Vagina (tissue), 2 donors: ENCODE measurements at regions not wholly inside any gene's neighbourhood (a gene's known extent, or its start where the extent isn't known, plus 50 kb on each side); places are given as distances from the start of the nearest gene placed in this dataset.
"Not testable (repeated sequence)": the region's sequence is repeated elsewhere in the genome, so short reads cannot be mapped to it uniquely, and the experiment has no call there.

Source experiments
- DNase-seq, 2 donors: peaks; one replicate each; pipeline ENCODE4 v3.0.0-alpha.2; 2017; ENCODE audit errors: extremely low spot score in 2 of 2
- H3K27ac ChIP-seq: fragments of 200-600 bp; sonication (generic); one replicate; pipeline ENCODE4 v1.5.1; 2019
- H3K27me3 ChIP-seq: fragments of 200-600 bp; sonication (generic); one replicate; pipeline ENCODE4 v1.5.1; 2019
- H3K36me3 ChIP-seq, 2 donors: fragments of 200-600 bp; sonication (generic); one replicate each; pipeline ENCODE4 v1.5.1; 2017 to 2019
- H3K4me1 ChIP-seq: fragments of 200-600 bp; sonication (generic); one replicate; pipeline ENCODE4 v1.5.1; 2019
- H3K4me3 ChIP-seq, 2 donors: fragments of 200-600 bp; sonication (generic); 1 replicate in 1 of 2; 2 replicates in 1 of 2; pipeline ENCODE4 v1.5.1; 2016 to 2019
- H3K9me3 ChIP-seq: fragments of 200-600 bp; sonication (generic); one replicate; pipeline ENCODE4 v1.5.1; 2019
- POLR2A ChIP-seq, 2 donors: fragments of 450-650 bp; IDR thresholded peaks; one replicate each; pipeline ENCODE4 v1.6.1; 2017; ENCODE audit warnings: antibody characterized with exemption in 2 of 2, mild to moderate bottlenecking in 2 of 2, moderate library complexity in 2 of 2
- POLR2AphosphoS5 ChIP-seq, 2 donors: sonication (generic); formaldehyde crosslinking; IDR thresholded peaks; one replicate each; pipeline ENCODE4 v1.9.0; 2017; ENCODE audit warnings: antibody characterized with exemption in 2 of 2, mild to moderate bottlenecking in 2 of 2, low read depth in 1 of 2; ENCODE audit not compliant: insufficient read depth in 1 of 2
- intact Hi-C: fragments of 100-400 bp; cut with DNase I; formaldehyde crosslinking; loops from one replicate; pipeline ENCODE4 v1.15.1; 2023
- TF ChIP-seq, protein P1 (sequence below), 3 experiments: fragments of 450-650 bp in 2 of 3; fragments of 200-600 bp in 1 of 3; sonication (generic) in 1 of 3; IDR thresholded peaks; one replicate each; pipeline ENCODE4 v1.5.1; 2017 to 2019; ENCODE audit warnings: antibody characterized with exemption in 3 of 3, mild to moderate bottlenecking in 2 of 3, moderate library complexity in 2 of 3

DNA sequence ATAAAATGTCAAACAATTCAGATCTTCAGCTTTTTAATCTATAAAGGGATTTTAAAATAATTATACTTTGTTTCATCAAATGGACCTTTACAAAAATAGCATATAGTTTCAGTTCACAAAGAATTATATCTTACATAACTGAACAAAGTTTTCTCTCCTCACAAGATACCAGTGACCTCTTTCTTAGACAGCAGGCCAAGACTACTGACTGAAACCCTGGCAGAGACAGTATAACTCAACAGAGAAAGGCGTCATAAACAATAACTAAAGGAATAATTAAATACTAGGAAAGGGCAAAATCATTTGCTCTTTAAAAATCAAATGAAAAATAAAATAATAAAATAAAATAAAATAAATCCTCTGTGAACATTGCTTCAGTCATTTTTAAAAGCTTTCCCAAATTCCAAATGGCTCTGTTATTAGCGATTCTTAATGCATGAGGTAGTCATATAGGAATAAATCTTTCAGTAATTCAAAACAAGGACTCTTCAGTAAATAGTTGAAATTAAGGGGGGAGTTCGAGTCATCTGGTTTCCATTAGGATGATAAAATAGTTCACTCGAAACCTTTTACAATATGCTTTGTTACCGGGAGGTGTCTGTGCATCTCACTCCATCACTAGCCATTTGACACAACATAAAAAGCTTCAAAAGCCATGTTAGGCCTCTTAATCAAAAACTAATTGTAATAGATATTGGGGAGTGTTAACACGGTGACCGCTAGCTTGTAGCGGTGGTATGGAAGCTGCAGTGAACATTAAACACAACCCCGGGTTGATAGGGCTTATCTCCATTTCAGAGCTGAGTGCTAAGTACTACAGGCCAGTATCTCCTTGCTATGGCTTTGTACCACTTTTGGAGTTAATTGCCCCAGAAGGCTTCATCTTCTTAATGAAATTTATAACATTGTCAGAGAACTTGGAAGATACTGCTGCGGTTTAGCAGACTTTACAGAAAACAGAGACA lies 142.9 kb upstream of the NR2F2 start:
- intact Hi-C loops = no loop called here
- DNase-seq = no peak

DNA sequence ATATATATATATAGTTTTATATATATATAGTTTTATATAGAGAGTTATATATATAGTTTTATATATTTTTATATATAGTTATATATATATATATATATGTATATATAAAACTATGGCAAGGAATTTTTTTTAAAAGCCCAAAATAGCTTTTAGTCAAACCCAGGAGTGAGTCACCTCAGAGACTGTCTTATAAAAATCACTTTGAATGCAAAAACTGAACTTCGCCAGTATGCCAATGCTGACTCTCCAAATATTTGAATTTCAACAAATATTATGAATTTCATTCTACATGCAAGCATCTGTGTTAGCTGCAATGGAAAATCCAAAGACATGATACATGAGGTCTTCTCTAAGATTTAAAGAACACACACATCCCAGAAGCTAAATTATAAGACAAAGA lies 132.8 kb upstream of the NR2F2 start:
- no peak for DNase-seq
- Histone ChIP-seq H3K4me3 (no peak overlapping the region), H3K9me3 (no peaks in the 10 kb centered on the region), H3K27ac (no peak overlapping the region), H3K27me3 (no peaks in the 10 kb centered on the region), H3K4me1 (no peaks in the 10 kb centered on the region), H3K36me3 (no peaks in the 10 kb centered on the region)
- intact Hi-C loops = no loop called here
- TF ChIP-seq POLR2AphosphoS5 (IDR thresholded peaks at IDR 0.05; ENCODE audit: insufficient read depth in 1 of 2, low read depth in 1 of 2) (no peak), POLR2A (IDR thresholded peaks at IDR 0.05) (no peak)
- TF ChIP-seq, protein P1, sequence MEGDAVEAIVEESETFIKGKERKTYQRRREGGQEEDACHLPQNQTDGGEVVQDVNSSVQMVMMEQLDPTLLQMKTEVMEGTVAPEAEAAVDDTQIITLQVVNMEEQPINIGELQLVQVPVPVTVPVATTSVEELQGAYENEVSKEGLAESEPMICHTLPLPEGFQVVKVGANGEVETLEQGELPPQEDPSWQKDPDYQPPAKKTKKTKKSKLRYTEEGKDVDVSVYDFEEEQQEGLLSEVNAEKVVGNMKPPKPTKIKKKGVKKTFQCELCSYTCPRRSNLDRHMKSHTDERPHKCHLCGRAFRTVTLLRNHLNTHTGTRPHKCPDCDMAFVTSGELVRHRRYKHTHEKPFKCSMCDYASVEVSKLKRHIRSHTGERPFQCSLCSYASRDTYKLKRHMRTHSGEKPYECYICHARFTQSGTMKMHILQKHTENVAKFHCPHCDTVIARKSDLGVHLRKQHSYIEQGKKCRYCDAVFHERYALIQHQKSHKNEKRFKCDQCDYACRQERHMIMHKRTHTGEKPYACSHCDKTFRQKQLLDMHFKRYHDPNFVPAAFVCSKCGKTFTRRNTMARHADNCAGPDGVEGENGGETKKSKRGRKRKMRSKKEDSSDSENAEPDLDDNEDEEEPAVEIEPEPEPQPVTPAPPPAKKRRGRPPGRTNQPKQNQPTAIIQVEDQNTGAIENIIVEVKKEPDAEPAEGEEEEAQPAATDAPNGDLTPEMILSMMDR (IDR thresholded peaks at IDR 0.05) = no peak

More for the DNA sequence above, 142.9 kb upstream of the NR2F2 start:
- Histone ChIP-seq H3K9me3 (no peaks in the 10 kb centered on the region), H3K27ac (peak overlapping the region; percentile 44), H3K4me1 (peaks cover 5% of the 10 kb centered on the region), H3K4me3 (no peak overlapping the region), H3K27me3 (no peaks in the 10 kb centered on the region), H3K36me3 (no peaks in the 10 kb centered on the region)
- TF ChIP-seq POLR2A (IDR thresholded peaks at IDR 0.05) = no peak
- TF ChIP-seq POLR2AphosphoS5 (IDR thresholded peaks at IDR 0.05; ENCODE audit: insufficient read depth in 1 of 2, low read depth in 1 of 2) = no peak
- TF ChIP-seq, protein P1 (IDR thresholded peaks at IDR 0.05) = no peak

DNA sequence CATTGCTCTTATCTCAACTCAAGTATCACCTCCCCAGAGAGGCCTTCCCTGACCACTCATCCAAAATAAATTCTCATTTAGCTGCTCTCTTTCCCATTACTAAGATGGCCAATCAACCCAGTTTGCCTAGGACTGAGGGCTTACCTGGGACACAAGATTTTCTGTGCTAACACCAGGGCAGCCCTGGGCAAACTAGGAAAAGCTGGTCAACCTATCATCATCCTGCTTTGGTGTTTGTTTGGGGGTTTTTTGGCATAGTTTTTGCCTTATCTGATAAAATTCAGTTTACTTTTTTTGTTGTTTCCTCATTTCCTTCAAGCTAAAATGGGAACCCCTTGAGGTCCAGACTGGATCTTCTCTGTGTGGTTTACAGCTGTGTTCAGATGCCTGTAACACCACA lies 131.4 kb upstream of the NR2F2 start:
- H3K27ac ChIP-seq = no peak overlapping the region
- intact Hi-C loops = no loop called here
- H3K4me1 ChIP-seq = no peaks in the 10 kb centered on the region
- no peaks in the 10 kb centered on the region for H3K9me3 ChIP-seq
- H3K36me3 ChIP-seq = no peaks in the 10 kb centered on the region
- no peak for DNase-seq
- TF ChIP-seq POLR2AphosphoS5 (IDR thresholded peaks at IDR 0.05; ENCODE audit: insufficient read depth in 1 of 2, low read depth in 1 of 2) (no peak), POLR2A (IDR thresholded peaks at IDR 0.05) (no peak)
- TF ChIP-seq, protein P1 (IDR thresholded peaks at IDR 0.05) = no peak
- no peak overlapping the region for H3K4me3 ChIP-seq
- H3K27me3 ChIP-seq = no peaks in the 10 kb centered on the region

DNA sequence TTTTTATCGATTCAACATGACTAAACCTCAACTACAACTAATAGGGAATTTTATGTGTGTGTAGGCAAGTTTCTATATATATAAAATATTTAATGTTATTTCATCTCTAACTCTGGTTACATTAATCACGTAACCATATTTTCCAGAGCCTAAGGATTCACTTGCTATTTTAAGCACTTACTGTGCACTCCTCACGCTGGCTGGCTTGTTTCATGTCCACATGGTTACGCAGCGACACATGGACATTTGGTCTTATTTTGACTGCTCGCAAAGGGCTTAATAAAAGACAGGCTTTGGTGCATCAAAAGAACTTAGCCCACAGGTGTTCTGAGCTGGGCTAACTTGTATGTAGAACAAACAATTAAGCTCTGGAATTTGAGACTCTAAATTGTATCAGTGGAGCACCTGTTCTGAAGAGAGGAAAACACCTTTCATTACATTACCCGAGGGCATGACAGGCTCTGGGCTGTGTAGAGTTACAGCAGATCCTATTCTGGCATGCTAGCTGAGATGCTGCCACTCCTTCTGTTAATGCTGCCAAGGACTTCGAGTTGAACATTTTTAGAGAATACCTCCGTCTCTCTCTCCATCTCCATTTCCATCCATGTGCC lies 130.0 kb upstream of the NR2F2 start:
- Histone ChIP-seq H3K27ac (no peak overlapping the region), H3K9me3 (no peaks in the 10 kb centered on the region), H3K4me3 (no peak overlapping the region), H3K4me1 (no peaks in the 10 kb centered on the region), H3K27me3 (no peaks in the 10 kb centered on the region), H3K36me3 (no peaks in the 10 kb centered on the region)
- DNase-seq = no peak
- TF ChIP-seq POLR2AphosphoS5 (IDR thresholded peaks at IDR 0.05; ENCODE audit: insufficient read depth in 1 of 2, low read depth in 1 of 2) = no peak
- TF ChIP-seq, protein P1 (IDR thresholded peaks at IDR 0.05) = no peak
- no peak for TF ChIP-seq POLR2A (IDR thresholded peaks at IDR 0.05)
- intact Hi-C loops = no loop called here

DNA sequence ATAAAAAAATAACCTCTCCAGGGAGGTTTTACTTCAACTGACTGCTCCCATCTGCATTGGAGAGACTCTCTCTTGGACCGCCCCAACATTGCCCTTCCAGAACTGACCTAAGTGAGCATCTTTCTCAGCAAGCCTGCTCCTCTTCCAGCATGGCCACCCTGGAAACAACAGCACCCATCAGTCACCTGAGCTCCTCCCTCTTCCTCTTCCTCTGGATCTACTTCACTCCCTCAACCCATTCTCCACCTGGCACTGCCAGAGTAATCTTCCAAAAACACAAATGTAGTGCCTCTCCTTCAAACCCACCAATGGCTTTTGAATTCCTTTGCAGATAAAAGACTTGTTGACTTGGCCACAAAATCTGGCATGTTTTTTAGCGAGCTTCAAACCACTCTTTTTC lies 128.8 kb upstream of the NR2F2 start:
- TF ChIP-seq POLR2AphosphoS5 (IDR thresholded peaks at IDR 0.05; ENCODE audit: insufficient read depth in 1 of 2, low read depth in 1 of 2) = no peak
- TF ChIP-seq, protein P1 (IDR thresholded peaks at IDR 0.05) = no peak
- TF ChIP-seq POLR2A (IDR thresholded peaks at IDR 0.05) = no peak
- no peaks in the 10 kb centered on the region for H3K9me3 ChIP-seq
- intact Hi-C loops = no loop called here

DNA sequence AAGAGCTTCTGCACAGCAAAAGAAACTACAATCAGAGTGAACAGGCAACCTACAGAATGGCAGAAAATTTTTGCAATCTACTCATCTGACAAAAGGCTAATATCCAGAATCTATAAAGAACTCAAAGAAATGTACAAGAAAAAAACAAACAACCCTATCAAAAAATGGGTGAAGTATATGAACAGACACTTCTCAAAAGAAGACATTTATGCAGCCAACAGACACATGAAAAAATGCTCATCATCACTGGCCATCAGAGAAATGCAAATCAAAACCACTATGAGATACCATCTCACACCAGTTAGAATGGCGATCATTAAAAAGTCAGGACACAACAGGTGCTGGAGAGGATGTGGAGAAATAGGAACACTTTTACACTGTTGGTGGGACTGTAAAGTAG lies 124.9 kb upstream of the NR2F2 start:
- H3K36me3 ChIP-seq, DNase-seq, H3K27ac ChIP-seq, intact Hi-C loops, H3K9me3 ChIP-seq, H3K4me1 ChIP-seq, H3K27me3 ChIP-seq, H3K4me3 ChIP-seq: not testable (repeated sequence)

More for the DNA sequence above, 128.8 kb upstream of the NR2F2 start:
- Histone ChIP-seq H3K4me3 (no peak overlapping the region), H3K27ac (no peak overlapping the region), H3K36me3 (no peaks in the 10 kb centered on the region), H3K27me3 (no peaks in the 10 kb centered on the region), H3K4me1 (no peaks in the 10 kb centered on the region)
- DNase-seq = peak in 1 of 2 donors; percentile 64
